ENCODE measurements at regions not wholly inside any gene's neighbourhood (a gene's known extent, or its start where the extent isn't known, plus 50 kb on each side); places are given as distances from the start of the nearest gene placed in this dataset.

GRCh38 chr6:40973304-40973703 lies 65.7 kb downstream of the UNC5CL start:
- no peak for DNase-seq

DNA sequence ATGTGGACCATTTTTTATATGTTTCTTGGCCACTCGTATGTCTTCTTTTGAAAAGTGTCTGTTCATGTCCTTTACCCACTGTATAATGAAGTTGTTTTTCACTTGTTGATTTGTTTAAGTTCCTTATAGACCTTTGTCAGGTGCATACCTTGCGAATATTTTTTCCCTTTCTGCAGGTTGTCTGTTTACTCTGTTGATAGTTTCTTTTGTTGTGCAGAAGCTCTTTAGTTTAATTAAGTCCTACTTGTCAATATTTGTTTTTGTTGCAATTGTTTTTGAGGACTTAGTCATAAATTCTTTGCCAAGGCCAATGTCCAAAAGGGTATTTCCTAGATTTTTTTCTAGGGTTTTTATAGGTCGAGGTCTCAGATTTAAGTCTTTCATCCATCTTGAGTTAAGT lies 66.2 kb downstream of the UNC5CL start:
- no peak for DNase-seq

GRCh38 chr6:40972190-40972589 lies 66.8 kb downstream of the UNC5CL start:
- DNase-seq = no peak

DNA sequence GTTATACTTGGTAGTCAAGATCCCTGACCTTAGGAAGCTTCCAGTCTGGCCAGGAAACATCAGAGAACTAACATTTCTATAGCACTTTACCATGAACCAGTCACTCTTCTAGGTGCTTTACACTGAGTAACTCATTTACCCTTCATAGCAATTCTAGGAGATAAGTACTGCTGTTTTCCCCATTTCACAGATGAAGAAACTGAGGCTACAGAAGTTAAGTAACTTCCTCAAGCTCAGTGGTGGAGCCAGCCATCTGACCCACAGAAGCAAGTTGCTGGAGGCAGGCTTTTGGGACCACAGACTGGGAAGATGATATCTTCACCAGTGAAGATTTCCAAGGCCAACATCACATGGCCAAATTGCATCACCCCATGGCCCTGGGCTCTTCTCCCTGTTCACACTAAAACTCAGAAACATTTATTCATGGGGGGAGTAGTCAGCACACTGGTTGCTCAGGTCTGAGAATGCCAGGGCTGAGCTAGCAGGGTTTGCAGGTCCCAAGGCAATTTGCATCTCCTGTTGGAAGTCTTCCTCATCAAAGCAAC lies 70.3 kb downstream of the UNC5CL start:
- no peak for DNase-seq

GRCh38 chr6:40966860-40967259 lies 72.2 kb downstream of the UNC5CL start:
- DNase-seq = no peak

- DNase-seq = no peak
These were observed 74.0 kb downstream of the UNC5CL start for GRCh38 chr6:40965046-40965445.

- no peak for DNase-seq
These were observed 76.0 kb downstream of the UNC5CL start for GRCh38 chr6:40963019-40963418.

- DNase-seq = no peak
These were observed 76.8 kb downstream of the UNC5CL start for GRCh38 chr6:40962241-40962640.

DNA sequence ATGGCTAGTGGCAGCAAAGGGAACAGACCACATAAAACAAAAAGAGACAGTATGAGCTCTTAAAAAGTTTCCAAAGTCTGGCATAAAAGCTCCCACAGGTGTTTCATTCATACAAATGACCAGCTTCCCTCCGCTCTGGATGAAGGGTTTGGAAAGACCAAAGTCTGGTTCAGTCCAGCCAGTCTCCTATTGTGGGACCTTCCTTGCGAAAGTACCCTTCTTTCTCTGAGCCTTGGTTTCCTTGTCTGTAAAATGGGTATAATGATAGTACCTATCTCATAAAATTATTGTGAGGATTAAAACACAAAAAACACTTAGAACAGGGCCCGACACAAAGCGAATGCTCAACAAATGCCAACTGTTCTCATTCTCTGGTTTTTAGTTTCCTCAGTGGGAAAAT lies 77.2 kb downstream of the UNC5CL start:
- no peak for DNase-seq

GRCh38 chr6:40960742-40961430 lies 78.1 kb downstream of the UNC5CL start:
- DNase-seq = no peak

DNA sequence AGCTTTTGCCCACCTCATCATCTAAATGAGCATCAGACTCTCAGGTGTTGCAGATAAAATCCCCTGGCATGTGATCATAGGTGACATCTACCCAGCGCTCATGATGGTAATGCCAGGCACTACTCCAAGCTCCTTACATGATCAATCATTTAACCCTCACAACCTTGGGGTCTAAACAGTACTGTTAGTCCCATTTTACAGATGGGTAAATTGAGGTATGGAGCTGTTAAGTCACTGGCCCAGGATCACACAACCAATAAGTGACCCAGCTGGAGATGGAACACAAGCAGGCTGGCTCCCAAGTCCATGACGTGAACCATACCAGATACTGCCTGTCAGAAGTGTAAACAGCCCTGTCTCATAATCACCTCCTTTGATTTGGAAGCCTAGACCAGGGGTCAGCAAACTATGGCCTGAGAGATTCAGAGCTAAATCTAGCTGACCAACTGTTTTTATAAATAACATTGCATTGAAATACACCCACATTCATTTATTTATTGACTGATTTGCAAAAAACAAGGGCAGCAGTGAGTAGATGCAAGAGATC lies 79.2 kb downstream of the UNC5CL start:
- no peak for DNase-seq

GRCh38 chr6:40958738-40959137 lies 80.3 kb downstream of the UNC5CL start:
- DNase-seq = no peak

DNA sequence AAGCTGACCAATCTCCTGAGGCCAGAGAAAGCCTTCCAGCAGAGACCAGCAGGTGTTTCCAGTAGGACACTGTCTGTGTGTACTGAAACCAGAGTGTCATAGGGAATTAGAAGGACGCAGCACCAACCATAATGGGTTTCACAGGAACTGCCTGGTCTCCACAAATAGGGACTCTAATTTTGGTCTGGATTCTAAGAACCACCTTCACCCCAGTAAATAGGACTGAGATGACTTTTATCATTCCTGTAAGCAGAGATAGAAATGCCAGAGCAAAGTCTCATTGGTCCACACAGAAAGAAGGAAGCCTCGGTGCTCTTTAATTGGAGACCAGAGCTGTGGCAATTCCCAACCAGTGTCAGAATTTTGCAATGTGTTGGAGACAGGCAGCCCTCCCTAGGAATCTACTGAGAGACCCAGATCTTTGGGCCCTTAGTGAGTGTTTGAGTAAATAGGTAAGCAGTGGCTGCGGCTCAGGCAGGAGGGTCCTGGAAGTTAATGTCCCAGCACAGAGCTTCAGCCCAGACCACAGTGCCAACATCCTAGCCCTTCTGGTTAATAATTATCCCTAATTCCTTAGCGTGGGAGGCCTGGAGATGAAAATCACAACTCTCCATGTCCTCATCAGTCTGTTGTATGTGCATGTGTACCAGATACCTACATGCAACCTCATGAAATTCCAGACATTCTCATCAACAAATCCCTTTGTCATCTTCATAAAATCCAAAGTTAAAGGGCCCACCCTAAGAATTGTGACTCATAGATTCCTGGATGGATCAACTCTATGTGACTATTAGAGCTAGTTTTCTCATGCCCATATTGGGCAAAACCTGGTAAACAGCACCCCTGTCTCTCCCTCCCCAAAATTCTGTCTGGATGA lies 81.2 kb downstream of the UNC5CL start:
- DNase-seq = no peak

DNA sequence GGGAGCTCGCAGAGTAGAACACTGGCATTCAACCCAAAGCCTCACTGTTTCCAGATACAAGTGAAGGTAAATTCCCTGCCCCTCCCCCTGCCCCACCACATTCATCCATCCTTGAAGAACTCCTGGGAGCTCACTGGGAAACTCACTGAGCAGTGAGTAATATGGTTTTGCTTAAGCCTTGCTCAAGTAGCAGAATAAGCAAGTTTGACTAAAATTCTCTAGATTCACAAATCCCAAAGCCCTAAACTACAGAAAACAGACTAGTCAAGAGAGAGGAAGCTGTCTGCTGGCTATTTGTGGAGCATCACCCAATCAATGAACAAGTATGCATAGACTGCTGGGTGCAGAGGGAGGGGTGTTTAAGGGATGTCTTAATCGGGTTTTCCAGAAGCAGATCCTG lies 82.1 kb downstream of the UNC5CL start:
- DNase-seq = no peak

GRCh38 chr6:40955178-40955545 lies 83.9 kb downstream of the UNC5CL start:
- no peak for DNase-seq

GRCh38 chr6:40954446-40955177 lies 84.4 kb downstream of the UNC5CL start:
- no peak for DNase-seq

DNA sequence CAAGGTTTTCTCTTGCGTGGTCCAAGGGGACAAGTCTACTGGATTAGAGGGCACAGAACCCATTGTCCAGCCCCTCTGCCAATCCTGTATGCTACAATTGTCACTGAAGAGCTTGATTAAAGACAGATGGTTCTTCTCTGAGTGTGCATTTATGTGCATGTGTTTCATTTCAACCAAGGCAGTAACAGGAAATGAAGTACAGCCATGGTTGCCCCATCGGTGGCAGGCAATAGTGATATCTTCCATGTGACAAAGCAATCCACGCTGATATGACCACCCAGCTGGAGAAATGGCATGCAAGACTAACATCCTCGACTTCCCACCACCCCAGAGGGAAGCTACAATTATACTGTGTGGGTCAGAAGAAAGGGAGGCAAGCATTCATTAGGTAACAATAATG lies 85.5 kb downstream of the UNC5CL start:
- no peak for DNase-seq

DNA sequence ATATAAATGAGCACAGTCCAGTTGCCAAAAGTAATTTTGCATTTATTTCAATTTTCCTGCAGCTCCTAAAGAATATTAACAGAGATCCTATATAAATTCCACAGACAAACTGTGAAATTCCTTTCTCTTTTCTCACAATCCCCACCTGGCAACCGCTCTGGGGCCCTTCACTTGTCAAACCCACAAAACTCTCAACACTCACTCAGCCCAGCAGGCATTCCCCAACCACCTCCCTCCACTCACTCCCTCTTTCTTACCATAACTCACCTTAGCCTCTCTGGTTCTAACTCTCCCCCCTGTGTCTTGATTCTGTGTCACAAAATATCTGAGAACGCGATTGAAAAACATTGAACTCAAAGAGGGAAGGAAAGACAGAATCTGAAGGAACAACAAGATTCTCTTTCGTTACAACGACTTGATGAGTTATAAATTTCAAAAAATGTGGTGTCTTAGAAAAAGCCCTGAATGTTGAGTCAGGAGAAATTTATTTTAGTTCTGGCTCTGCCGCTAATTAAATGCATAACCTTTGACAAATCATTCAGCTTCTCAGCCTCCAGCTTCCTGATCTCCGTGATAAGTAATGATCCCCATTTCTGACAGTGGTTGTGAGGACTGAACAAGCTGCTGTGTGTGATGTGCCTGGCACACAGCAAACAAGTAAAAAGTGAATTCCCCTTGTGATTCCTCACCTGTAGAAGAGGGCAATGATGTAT lies 87.9 kb downstream of the UNC5CL start:
- DNase-seq = no peak

GRCh38 chr6:40948570-40948969 lies 90.5 kb downstream of the UNC5CL start:
- DNase-seq = no peak

GRCh38 chr6:40947876-40948526 lies 91.0 kb downstream of the UNC5CL start:
- no peak for DNase-seq

GRCh38 chr6:40946738-40947301 lies 92.2 kb downstream of the UNC5CL start:
- DNase-seq = no peak

DNA sequence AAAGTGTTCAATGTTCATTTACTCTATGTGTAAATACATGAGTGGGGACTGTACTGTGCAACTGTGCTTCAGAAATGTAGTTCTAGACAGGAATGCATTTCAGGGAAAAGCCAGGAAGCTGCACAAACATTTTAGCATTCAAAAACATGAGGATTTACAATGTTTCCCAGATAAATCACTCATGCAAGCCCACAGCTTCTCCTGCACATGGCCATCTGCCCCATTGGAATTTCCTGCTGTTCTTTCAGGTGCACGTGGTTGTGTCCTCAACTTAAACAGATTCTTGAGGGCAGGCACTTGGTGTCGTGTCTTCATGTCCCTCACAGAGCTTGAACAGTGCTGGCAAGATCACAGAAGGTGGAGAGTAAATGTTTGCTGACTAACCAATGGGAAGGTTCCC lies 101.5 kb downstream of the UNC5CL start:
- no peak for DNase-seq
